ENCODE measurements at regions not wholly inside any gene's neighbourhood (a gene's known extent, or its start where the extent isn't known, plus 50 kb on each side); places are given as distances from the start of the nearest gene placed in this dataset.

DNA sequence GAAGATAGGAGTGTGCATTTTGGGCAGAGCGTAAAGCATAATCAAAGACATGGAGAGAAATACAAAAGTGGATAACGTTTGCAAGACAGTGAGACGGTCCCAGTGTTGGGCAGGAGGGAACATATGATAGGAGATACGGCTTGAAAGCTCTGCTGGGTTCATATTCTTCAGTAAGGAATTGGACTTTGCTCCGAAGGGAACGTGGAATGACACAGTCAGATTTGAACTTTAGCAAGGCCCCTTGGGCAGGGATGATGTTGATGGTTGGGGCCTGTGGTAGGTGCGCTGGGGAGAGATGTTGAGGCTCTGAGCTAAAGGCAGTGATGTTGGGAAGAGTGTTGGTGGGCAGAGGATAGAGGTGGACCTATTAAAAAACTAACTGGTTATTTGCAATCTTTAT, 143.5 kb upstream of the TBX3 start:
- no peak for ATAC-seq
- DNase-seq (ENCODE audit: extremely low read depth in 1 of 4, low spot score in 3 of 4), result no peak
- Histone ChIP-seq H3K4me1 (replicated peaks in 1 of 2; ENCODE audit: control insufficient read depth in 2 of 2, insufficient read depth in 2 of 2, low read length in 2 of 2) (no peaks in the 10 kb centered on the region), H3K27me3 (ENCODE audit: control insufficient read depth in 2 of 2, insufficient read depth in 2 of 2, low read length in 2 of 2) (peaks cover 0 to 10% of the 10 kb centered on the region in 2 experiments; a peak in 3 of 5 replicates), H3K9me1 (ENCODE audit: control insufficient read depth, insufficient read depth, low read length) (no peaks in the 10 kb centered on the region), H3K27ac (ENCODE audit: extremely low read depth, low read depth, low read length) (no peak overlapping the region), H3K4me3 (no peak overlapping the region), H2AFZ (ENCODE audit: low read depth, low read length) (no peak overlapping the region), H3K9ac (ENCODE audit: insufficient read depth in 1 of 2, low read depth in 2 of 2, low read length in 2 of 2) (no peak overlapping the region), H3K79me2 (ENCODE audit: control insufficient read depth, insufficient read depth, low read length) (no peaks in the 10 kb centered on the region), H3K9me3 (replicated peaks; ENCODE audit: control insufficient read depth, insufficient read depth, low read depth, low read length) (no peaks in the 10 kb centered on the region), H4K20me1 (replicated peaks; ENCODE audit: control insufficient read depth, insufficient read depth, low read length) (no peaks in the 10 kb centered on the region), H3K4me2 (ENCODE audit: insufficient read depth, low read length) (no peak overlapping the region), H3K36me3 (ENCODE audit: control insufficient read depth, insufficient read depth, low read length) (no peaks in the 10 kb centered on the region)
- 0% methylated on average over 7 of the region's 7 CpGs for WGBS (ENCODE audit: insufficient coverage, low coverage, missing lambda C conversion rate)
- no peak for FAIRE-seq
- CTCF ChIA-PET (ENCODE audit: low intra/inter-chr PET ratio), result no interaction called here
- no peak for TF ChIP-seq ZNF197 (CRISPR knock-in tag; IDR thresholded peaks at IDR 0.05; ENCODE audit: low read depth)
- TF ChIP-seq OTX1 (CRISPR knock-in tag; IDR thresholded peaks at IDR 0.05), result no peak
- no peak for TF ChIP-seq ZZZ3 (IDR thresholded peaks at IDR 0.05)
- TF ChIP-seq, protein P1, sequence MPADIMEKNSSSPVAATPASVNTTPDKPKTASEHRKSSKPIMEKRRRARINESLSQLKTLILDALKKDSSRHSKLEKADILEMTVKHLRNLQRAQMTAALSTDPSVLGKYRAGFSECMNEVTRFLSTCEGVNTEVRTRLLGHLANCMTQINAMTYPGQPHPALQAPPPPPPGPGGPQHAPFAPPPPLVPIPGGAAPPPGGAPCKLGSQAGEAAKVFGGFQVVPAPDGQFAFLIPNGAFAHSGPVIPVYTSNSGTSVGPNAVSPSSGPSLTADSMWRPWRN (IDR thresholded peaks at IDR 0.05; ENCODE audit: low read depth), result no peak
- TF ChIP-seq PHF20 (IDR thresholded peaks at IDR 0.05; ENCODE audit: partially characterized antibody), result no peak
- TF ChIP-seq, protein P2, sequence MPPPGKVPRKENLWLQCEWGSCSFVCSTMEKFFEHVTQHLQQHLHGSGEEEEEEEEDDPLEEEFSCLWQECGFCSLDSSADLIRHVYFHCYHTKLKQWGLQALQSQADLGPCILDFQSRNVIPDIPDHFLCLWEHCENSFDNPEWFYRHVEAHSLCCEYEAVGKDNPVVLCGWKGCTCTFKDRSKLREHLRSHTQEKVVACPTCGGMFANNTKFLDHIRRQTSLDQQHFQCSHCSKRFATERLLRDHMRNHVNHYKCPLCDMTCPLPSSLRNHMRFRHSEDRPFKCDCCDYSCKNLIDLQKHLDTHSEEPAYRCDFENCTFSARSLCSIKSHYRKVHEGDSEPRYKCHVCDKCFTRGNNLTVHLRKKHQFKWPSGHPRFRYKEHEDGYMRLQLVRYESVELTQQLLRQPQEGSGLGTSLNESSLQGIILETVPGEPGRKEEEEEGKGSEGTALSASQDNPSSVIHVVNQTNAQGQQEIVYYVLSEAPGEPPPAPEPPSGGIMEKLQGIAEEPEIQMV (tag; conservative IDR thresholded peaks at IDR 0.05; ENCODE audit: low read depth), result no peak
- no peak for TF ChIP-seq HIVEP1 (CRISPR knock-in tag; IDR thresholded peaks at IDR 0.05)
- TF ChIP-seq ZNF76 (CRISPR knock-in tag; IDR thresholded peaks at IDR 0.05; ENCODE audit: borderline replicate concordance), result no peak
- no peak for TF ChIP-seq ZKSCAN3 (CRISPR knock-in tag; IDR thresholded peaks at IDR 0.05)
- no peak for TF ChIP-seq ZNF217 (CRISPR knock-in tag; IDR thresholded peaks at IDR 0.05)
- no TSS peak for BruUV-seq (replicated peaks)
- in situ Hi-C loops (cut with MboI), result no loop called here
- intact Hi-C loops (cut with micrococcal nuclease), result no loop called here
- POLR2A ChIA-PET, result no interaction called here

Measured in K562 (cell line).